WTC11 (cell line): ENCODE measurements at regions not wholly inside any gene's neighbourhood (a gene's known extent, or its start where the extent isn't known, plus 50 kb on each side); places are given as distances from the start of the nearest gene placed in this dataset.
"Not testable (repeated sequence)": the region's sequence is repeated elsewhere in the genome, so short reads cannot be mapped to it uniquely, and the experiment has no call there.

ENCODE experiments used
- ATAC-seq: fragments of 200-7000 bp; cut with Tn5 transposase; 2 replicates; pipeline ENCODE4 v1.10.0; 2021; ENCODE audit warnings: mild to moderate bottlenecking, moderate library complexity
- CTCF ChIA-PET: fragments of 300-600 bp; sonication (Branson Sonifier 250); formaldehyde crosslinking; loops from one replicate; lab custom pipeline; 2021; ENCODE audit warnings: antibody characterized with exemption; lab: Charles Lee
- POLR2A ChIA-PET: fragments of 350-600 bp; sonication (Branson Sonifier 250); formaldehyde crosslinking; loops from one replicate; lab custom pipeline; 2021; ENCODE audit warnings: antibody characterized with exemption; lab: Charles Lee
- DNase-seq: peaks from one replicate; pipeline ENCODE4 v3.0.0; 2021; ENCODE audit warnings: low spot score
- H3K27ac Mint-ChIP-seq: 2 replicates; pipeline ENCODE4 v1.8.0; 2021; ENCODE audit warnings: mixed read lengths
- H3K27me3 Mint-ChIP-seq: 2 replicates; pipeline ENCODE4 v1.8.0; 2021; ENCODE audit warnings: low read depth, mild to moderate bottlenecking, moderate library complexity, mixed read lengths
- H3K36me3 Mint-ChIP-seq: 2 replicates; pipeline ENCODE4 v1.8.0; 2021; ENCODE audit warnings: mixed read lengths
- H3K4me1 Mint-ChIP-seq: 2 replicates; pipeline ENCODE4 v1.8.0; 2022; ENCODE audit warnings: mixed read lengths
- H3K4me3 Mint-ChIP-seq: 2 replicates; pipeline ENCODE4 v1.8.0; 2021; ENCODE audit warnings: mild to moderate bottlenecking, moderate library complexity, mixed read lengths
- H3K9me3 Mint-ChIP-seq: 2 replicates; pipeline ENCODE4 v1.8.0; 2021; ENCODE audit warnings: mixed read lengths
- ATF3 ChIP-seq: sonication (generic); formaldehyde crosslinking; conservative IDR thresholded peaks from 2 replicates; pipeline ENCODE4 v1.8.1; 2022; ENCODE audit warnings: mild to moderate bottlenecking, missing genetic modification reagents
- ATF6 ChIP-seq: sonication (generic); formaldehyde crosslinking; IDR thresholded peaks from 2 replicates; pipeline ENCODE4 v1.8.1; 2023; ENCODE audit warnings: mild to moderate bottlenecking, missing genetic modification reagents
- FOXJ3 ChIP-seq: sonication (generic); formaldehyde crosslinking; IDR thresholded peaks from 2 replicates; pipeline ENCODE4 v1.9.0; 2021; ENCODE audit warnings: missing genetic modification reagents, mild to moderate bottlenecking, borderline replicate concordance
- FOXK1 ChIP-seq: sonication (generic); formaldehyde crosslinking; IDR thresholded peaks from 2 replicates; pipeline ENCODE4 v1.8.0; 2022; ENCODE audit warnings: mild to moderate bottlenecking, moderate library complexity, missing genetic modification reagents
- HMGA2 ChIP-seq: fragments of 250-450 bp; sonication (Bioruptor Pico); IDR thresholded peaks from 2 replicates; pipeline ENCODE4 v1.4.0; 2021; ENCODE audit warnings: mild to moderate bottlenecking, moderate library complexity
- MXD4 ChIP-seq: fragments of 250-450 bp; sonication (Bioruptor Pico); IDR thresholded peaks from 2 replicates; pipeline ENCODE4 v1.8.0; 2021; ENCODE audit warnings: mild to moderate bottlenecking, moderate library complexity, borderline replicate concordance
- NFATC4 ChIP-seq: fragments of 250-450 bp; sonication (Bioruptor Pico); IDR thresholded peaks from 2 replicates; pipeline ENCODE4 v1.9.0; 2021; ENCODE audit warnings: mild to moderate bottlenecking
- SMAD4 ChIP-seq: sonication (generic); formaldehyde crosslinking; IDR thresholded peaks from 2 replicates; pipeline ENCODE4 v1.8.0; 2022; ENCODE audit warnings: mild to moderate bottlenecking, missing genetic modification reagents
- STAT6 ChIP-seq: sonication (generic); formaldehyde crosslinking; conservative IDR thresholded peaks from 2 replicates; pipeline ENCODE4 v1.8.1; 2023; ENCODE audit warnings: mild to moderate bottlenecking, low read depth, missing genetic modification reagents, moderate library complexity
- ZNF232 ChIP-seq: sonication (generic); formaldehyde crosslinking; IDR thresholded peaks from 2 replicates; pipeline ENCODE4 v1.8.0; 2022; ENCODE audit warnings: mild to moderate bottlenecking, missing genetic modification reagents
- ZNF281 ChIP-seq: sonication (generic); formaldehyde crosslinking; IDR thresholded peaks from 2 replicates; pipeline ENCODE4 v1.8.0; 2023; ENCODE audit warnings: mild to moderate bottlenecking, missing genetic modification reagents
- ZNF317 ChIP-seq: sonication (generic); formaldehyde crosslinking; IDR thresholded peaks from 2 replicates; pipeline ENCODE4 v1.8.1; 2023; ENCODE audit warnings: low read depth, mild to moderate bottlenecking, moderate library complexity, missing genetic modification reagents, borderline replicate concordance
- ZNF512 ChIP-seq: sonication (generic); formaldehyde crosslinking; IDR thresholded peaks from 2 replicates; pipeline ENCODE4 v1.8.1; 2022; ENCODE audit warnings: missing genetic modification reagents, borderline replicate concordance
- ZSCAN18 ChIP-seq: fragments of 250-450 bp; sonication (Bioruptor Pico); IDR thresholded peaks from 2 replicates; pipeline ENCODE4 v2.1.2; 2022; ENCODE audit warnings: mild to moderate bottlenecking, moderate library complexity
- TF ChIP-seq, protein P1 (sequence below): fragments of 250-450 bp; sonication (Bioruptor Pico); IDR thresholded peaks from 2 replicates; pipeline ENCODE4 v1.9.0; 2021; ENCODE audit warnings: mild to moderate bottlenecking
- TF ChIP-seq, protein P2 (sequence below): sonication (generic); formaldehyde crosslinking; IDR thresholded peaks from 2 replicates; pipeline ENCODE4 v1.8.0; 2022; ENCODE audit warnings: mild to moderate bottlenecking, missing genetic modification reagents
- TF ChIP-seq, protein P3 (sequence below): sonication (generic); formaldehyde crosslinking; IDR thresholded peaks from 2 replicates; pipeline ENCODE4 v1.8.1; 2023; ENCODE audit warnings: mild to moderate bottlenecking, missing genetic modification reagents, moderate library complexity

DNA sequence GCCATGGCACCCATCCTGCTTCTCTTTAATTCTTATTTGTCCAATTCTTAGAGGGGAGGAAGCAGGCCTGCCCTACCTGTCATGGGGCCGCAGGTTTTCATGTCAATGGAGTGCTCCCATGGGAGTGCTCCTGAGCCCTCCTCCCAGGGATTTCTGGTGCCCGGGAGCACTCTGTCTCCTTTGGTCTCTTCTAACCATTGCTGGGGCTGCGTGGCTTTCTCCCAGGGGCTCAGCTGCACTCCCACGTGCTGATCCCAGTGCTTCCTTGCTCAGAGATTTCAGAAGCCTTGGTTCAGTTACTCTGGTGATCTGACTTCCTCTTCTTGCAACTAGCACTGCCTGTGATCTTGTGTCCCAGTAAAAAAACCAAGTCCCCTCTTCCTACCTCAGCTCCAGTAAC, 68.0 kb upstream of the ARL8B start (continued):
- TF ChIP-seq ATF3: no peak
- no peak for TF ChIP-seq SMAD4 (CRISPR knock-in tag)
- no peak for TF ChIP-seq ZNF232 (CRISPR knock-in tag)
- TF ChIP-seq ZSCAN18 (CRISPR knock-in tag): no peak

DNA sequence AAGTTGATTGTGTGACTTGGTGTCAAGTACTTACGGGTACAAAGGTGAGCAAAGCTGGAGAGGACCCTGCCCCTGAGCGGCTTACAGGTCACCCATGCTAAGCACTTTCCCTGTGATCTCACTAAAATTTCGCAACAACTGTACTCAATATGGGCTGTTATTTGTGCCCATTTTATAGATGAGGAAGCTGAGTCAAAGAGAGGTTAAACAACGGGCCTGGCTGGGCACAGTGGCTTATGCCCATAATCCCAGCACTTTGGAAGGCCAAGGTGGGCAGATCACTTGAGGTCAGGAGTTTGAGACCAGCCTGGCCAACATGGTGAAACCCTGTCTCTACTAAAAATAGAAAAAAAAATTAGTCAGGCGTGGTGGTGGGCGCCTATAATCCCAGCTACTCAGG, 67.5 kb upstream of the ARL8B start:
- H3K4me3 Mint-ChIP-seq, H3K4me1 Mint-ChIP-seq, DNase-seq, H3K27ac Mint-ChIP-seq, H3K27me3 Mint-ChIP-seq, ATAC-seq, H3K9me3 Mint-ChIP-seq, CTCF ChIA-PET, H3K36me3 Mint-ChIP-seq, POLR2A ChIA-PET: not testable (repeated sequence)

GRCh38 chr3:5055357-5056110, 66.6 kb upstream of the ARL8B start:
- H3K4me3 Mint-ChIP-seq: no peak overlapping the region
- ChIA-PET CTCF (interaction anchor here (0.7 kb wide), 1 partner anchor 344 kb away, joined by 3 read pairs; no protein-coding TSS in a partner anchor), POLR2A (interaction anchor here (1.1 kb wide), 1 partner anchor 12 kb away, joined by 3 read pairs; no protein-coding TSS in a partner anchor)
- no peak for DNase-seq
- no peaks in the 10 kb centered on the region for H3K36me3 Mint-ChIP-seq
- H3K27me3 Mint-ChIP-seq: no peaks in the 10 kb centered on the region; the same call in 1 of the 2 replicates
- no peaks in the 10 kb centered on the region for H3K4me1 Mint-ChIP-seq
- TF ChIP-seq MXD4 (CRISPR knock-in tag) (no peak), ZNF512 (CRISPR knock-in tag) (no peak), NFATC4 (no peak), HMGA2 (CRISPR knock-in tag) (no peak), STAT6 (CRISPR knock-in tag) (no peak), SMAD4 (CRISPR knock-in tag) (no peak), FOXK1 (CRISPR knock-in tag) (no peak), ZNF281 (no peak), ZNF317 (no peak), ATF6 (no peak), FOXJ3 (CRISPR knock-in tag) (no peak)
- TF ChIP-seq, protein P1, sequence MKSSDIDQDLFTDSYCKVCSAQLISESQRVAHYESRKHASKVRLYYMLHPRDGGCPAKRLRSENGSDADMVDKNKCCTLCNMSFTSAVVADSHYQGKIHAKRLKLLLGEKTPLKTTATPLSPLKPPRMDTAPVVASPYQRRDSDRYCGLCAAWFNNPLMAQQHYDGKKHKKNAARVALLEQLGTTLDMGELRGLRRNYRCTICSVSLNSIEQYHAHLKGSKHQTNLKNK (CRISPR knock-in tag): no peak
- TF ChIP-seq, protein P2, sequence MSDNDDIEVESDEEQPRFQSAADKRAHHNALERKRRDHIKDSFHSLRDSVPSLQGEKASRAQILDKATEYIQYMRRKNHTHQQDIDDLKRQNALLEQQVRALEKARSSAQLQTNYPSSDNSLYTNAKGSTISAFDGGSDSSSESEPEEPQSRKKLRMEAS (CRISPR knock-in tag): no peak
- TF ChIP-seq, protein P3, sequence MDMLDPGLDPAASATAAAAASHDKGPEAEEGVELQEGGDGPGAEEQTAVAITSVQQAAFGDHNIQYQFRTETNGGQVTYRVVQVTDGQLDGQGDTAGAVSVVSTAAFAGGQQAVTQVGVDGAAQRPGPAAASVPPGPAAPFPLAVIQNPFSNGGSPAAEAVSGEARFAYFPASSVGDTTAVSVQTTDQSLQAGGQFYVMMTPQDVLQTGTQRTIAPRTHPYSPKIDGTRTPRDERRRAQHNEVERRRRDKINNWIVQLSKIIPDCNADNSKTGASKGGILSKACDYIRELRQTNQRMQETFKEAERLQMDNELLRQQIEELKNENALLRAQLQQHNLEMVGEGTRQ (CRISPR knock-in tag): no peak
- TF ChIP-seq, all 79 proteins: peak for 0
- H3K9me3 Mint-ChIP-seq: no peaks in the 10 kb centered on the region
- no peak overlapping the region for H3K27ac Mint-ChIP-seq
- no peak for ATAC-seq
